ENCODE measurements at regions not wholly inside any gene's neighbourhood (a gene's known extent, or its start where the extent isn't known, plus 50 kb on each side); places are given as distances from the start of the nearest gene placed in this dataset.

- TF ChIP-seq CTCF (conservative IDR thresholded peaks at IDR 0.05) (no peak), ZFX (IDR thresholded peaks at IDR 0.05) (no peak)
These were observed 1048.5 kb downstream of the SLC6A15 start for GRCh38 chr12:83864054-83864453.
